Limb (tissue), 2 donors: ENCODE measurements at regions not wholly inside any gene's neighbourhood (a gene's known extent, or its start where the extent isn't known, plus 50 kb on each side); places are given as distances from the start of the nearest gene placed in this dataset.
A peak's percentile ranks its signal among the peaks of the same experiment; 100 is the strongest.
"Not testable (repeated sequence)": the region's sequence is repeated elsewhere in the genome, so short reads cannot be mapped to it uniquely, and the experiment has no call there.

Source experiments
- DNase-seq, 2 donors: peaks; one replicate each; pipeline ENCODE4 v3.0.0-alpha.2; 2016; ENCODE audit errors: extremely low spot score in 2 of 2

GRCh38 chr18:60319129-60319528 is 53.4 kb downstream of the MC4R start:
- no peak for DNase-seq

DNA sequence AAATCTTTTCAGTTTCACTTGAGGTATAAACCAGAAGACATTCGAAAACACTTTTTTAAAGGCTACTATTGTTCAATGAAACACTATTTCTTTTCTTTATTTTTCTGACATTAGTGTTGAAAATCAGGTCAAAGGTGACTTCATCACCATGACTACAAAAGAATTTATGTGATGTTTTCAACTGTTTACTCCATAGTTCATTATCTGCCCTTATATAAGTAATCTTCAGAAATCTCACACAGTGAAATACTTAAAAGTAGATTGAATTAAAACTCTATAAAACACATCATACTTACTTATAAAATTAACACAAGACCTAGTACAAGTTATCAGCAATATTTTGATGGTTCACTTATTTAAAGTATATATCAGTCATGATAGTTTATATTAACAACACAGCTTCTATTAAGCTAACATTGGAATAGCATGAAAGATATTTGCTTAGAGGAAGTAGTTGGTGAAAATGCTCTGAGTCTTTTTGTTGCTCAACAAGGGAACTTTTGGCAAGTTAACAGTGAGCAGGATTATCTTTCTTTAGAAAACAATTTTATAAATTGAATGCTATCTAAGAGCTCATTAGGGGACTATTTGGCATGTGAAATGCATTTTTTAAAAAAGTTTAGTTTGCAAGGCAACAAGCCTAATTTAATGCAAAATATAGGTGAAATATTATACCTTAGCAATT is 60.8 kb downstream of the MC4R start:
- no peak for DNase-seq

DNA sequence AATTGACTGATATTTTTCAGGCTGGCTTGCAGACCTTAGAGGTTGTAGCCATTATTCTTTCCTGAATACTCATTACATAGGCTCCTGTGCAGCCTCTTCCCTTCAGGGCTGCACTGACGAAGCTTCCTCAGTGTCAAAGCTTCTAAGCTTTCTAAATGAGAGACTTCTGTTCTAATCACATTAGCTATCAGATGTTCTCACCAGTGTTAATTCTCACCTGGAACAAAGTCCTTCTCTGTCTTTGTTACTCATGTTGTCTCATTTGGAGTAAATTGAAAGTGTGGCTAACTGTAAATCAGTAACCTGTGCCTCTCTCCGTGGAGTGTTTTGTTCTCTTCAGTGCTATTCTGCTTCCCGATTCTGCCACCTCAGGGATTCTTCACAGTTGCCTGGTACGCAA is 76.9 kb downstream of the MC4R start:
- no peak for DNase-seq

GRCh38 chr18:60292186-60292585 is 80.4 kb downstream of the MC4R start:
- DNase-seq: no peak

GRCh38 chr18:60279391-60279790 is 93.2 kb downstream of the MC4R start:
- no peak for DNase-seq

DNA sequence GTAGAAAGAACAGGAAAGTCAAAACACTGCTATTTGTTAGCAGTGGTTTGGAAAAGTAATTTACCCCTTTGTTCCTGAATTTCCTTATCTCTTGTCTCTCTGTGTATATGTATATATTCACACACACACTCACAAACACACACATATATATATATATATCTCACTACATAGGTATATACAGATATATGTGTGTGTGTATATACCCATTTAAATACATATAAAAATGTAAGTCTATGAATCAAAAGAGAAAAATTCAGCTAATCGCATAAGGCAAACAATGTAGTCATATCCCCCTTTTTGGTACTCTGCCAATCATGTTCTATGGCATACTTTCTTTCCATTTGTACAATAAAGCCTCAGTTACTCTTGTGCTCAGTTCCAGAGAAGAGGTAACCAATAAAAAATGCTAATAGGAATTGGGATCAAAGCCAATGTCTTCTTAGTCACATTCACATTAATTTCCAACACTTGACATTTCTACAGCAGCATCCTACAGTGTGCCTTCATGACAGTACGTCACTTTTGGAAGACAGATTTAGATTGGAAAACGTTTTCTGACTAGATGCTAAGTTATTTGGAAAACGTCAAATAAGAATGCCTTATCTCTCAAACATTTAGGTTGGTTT is 94.6 kb downstream of the MC4R start:
- DNase-seq: no peak

DNA sequence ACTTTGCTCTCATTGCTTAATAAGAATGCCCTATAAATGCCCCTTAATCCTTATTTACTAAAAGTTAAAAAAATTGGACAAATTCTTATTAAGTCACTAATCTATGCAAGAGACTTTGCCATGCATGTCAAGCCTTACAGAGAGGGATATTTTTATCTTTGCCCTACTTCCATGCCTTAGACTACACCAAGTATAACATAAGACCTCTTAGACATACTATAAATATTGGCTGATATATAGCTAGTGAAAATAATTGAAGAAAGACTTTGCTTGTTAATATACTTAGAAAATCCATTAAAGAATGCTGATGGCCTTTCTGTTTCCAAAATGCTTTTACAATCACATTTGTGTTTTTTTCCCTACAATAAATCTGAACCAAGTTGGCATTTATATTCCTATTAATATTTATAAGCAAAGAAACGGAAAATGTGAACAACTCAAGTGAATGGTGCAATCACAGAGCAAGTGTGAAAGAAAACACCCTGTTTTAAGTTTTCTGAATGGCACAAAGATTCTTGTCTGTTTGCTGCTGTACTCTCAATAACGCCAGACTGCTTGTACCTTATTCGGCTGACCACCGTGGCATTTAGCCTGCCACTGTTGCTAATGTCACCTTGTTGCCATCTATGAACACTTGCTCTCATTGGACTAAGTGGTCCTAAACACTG is 105.0 kb downstream of the MC4R start:
- DNase-seq: no peak

DNA sequence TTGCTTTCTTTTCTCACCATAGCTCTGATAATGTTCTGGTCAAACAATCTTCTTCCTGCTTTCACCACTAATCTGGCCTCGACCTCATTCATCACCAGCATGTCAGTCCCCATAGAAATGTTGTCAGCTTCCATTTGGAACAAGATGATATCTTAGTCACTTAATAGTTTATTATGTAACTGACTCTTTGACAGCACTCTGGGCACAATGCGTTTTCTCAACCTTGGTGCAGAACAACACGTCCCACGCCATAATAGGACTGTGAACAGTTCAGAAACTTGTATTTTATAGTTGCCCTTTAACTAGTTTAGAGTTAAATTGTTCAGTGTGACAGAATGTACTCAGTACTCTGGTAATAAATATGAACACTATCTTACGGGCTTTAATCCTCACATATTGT is 106.0 kb downstream of the MC4R start:
- no peak for DNase-seq

GRCh38 chr18:60259052-60259681 is 113.4 kb downstream of the MC4R start:
- DNase-seq: no peak

DNA sequence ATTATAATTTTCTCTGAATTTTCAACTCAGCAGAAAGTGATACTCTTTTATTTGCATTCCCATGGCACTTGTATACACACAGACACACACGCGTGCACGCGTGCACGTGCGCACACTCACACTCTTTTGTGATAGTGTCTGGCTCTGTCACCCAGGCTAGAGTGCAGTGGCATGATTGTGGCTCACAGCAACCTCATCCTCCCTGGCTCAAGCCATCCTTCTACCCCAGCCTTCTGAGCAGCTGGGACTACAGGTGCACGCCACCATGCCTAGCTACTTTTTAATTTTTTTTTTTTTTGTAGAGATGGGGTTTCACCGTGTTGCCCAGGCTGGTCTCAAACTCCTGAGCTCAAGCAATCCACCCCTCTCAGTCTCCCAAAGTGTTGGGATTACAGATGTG is 123.2 kb downstream of the MC4R start:
- no peak for DNase-seq

- peak in 1 of 2 donors; percentile 7 for DNase-seq
These were observed 123.9 kb downstream of the MC4R start for GRCh38 chr18:60248336-60249330.

- no peak for DNase-seq
These were observed 125.5 kb downstream of the MC4R start for GRCh38 chr18:60247103-60247502.

GRCh38 chr18:60246606-60247005 is 126.0 kb downstream of the MC4R start:
- no peak for DNase-seq

- DNase-seq: no peak
These were observed 127.5 kb downstream of the MC4R start for GRCh38 chr18:60245096-60245495.

DNA sequence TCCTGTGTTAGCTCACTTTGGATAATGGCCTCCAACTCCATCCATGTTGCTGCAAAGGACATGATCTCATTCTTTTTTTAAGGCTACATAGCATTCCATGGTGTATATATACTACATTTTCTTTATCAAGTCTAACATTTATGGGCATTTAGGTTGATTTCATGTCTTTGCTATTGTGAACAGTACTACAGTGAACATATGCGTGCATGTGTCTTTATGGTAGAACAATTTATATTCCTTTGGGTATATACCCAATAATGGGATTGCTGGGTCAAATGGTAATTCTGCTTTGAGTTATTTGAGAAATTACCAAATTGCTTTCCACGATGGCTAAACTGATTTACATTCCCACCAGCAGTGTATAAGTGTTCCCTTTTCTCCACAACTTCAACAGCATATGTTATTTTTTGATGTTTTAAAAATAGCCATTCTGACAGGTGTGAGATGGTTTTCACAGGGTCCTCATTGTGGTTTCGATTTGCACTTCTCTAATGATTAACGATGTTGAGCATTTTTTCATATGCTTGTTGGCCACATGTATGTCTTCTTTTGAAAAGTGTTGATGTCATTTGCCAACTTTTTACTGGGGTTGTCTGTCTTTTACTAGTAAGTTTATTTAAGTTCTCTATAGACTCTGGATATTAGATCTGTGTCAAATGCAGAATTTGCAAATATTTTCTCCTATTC is 133.4 kb downstream of the MC4R start:
- not testable (repeated sequence) for DNase-seq

- no peak for DNase-seq
These were observed 137.4 kb downstream of the MC4R start for GRCh38 chr18:60235164-60235563.

- DNase-seq: no peak
These were observed 140.0 kb downstream of the MC4R start for GRCh38 chr18:60232541-60232940.

- DNase-seq: peak in 1 of 2 donors; percentile 24
These were observed 143.7 kb downstream of the MC4R start for GRCh38 chr18:60228609-60229595.

DNA sequence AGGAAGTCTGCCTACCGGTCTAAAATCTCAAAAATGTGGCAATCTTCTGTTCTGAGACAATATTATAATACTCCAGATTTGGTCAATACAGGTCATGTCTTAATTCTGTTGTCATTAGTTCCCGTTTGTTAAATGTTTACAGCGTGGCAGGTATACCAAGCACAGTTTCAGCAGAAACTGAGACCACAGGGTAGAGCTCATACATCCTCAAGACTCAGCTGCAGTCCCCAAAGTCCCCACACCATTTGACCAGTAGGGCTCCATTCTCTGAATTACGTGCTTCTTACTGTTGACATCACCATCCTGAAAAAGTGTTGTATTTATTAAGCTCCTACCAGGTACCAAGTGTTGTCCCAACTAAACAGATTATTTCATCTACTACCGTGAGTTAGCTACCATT is 157.1 kb downstream of the MC4R start:
- DNase-seq: no peak
